ENCODE measurements at regions not wholly inside any gene's neighbourhood (a gene's known extent, or its start where the extent isn't known, plus 50 kb on each side); places are given as distances from the start of the nearest gene placed in this dataset.

GRCh38 chr11:91967026-91967690 is 257.5 kb upstream of the FAT3 start:
- DNase-seq (ENCODE audit: low spot score) = no peak
- no peak overlapping the region for H3K27ac Mint-ChIP-seq
- H3K9me3 Mint-ChIP-seq = peaks cover 13% of the 10 kb centered on the region
- H3K4me1 Mint-ChIP-seq (ENCODE audit: low read depth) = no peaks in the 10 kb centered on the region
- H3K27me3 Mint-ChIP-seq (ENCODE audit: low read depth) = no peaks in the 10 kb centered on the region
- intact Hi-C loops (cut with micrococcal nuclease) = no loop called here
- H3K36me3 Mint-ChIP-seq (ENCODE audit: low read depth) = no peaks in the 10 kb centered on the region
- H3K4me3 Mint-ChIP-seq (ENCODE audit: low read depth) = no peak overlapping the region

GRCh38 chr11:91966368-91966767 is 258.2 kb upstream of the FAT3 start:
- Mint-ChIP-seq H3K9me3 (peaks cover 20% of the 10 kb centered on the region), H3K36me3 (ENCODE audit: low read depth) (no peaks in the 10 kb centered on the region), H3K4me1 (ENCODE audit: low read depth) (no peaks in the 10 kb centered on the region), H3K4me3 (ENCODE audit: low read depth) (no peak overlapping the region), H3K27ac (no peak overlapping the region), H3K27me3 (ENCODE audit: low read depth) (no peaks in the 10 kb centered on the region)
- DNase-seq (ENCODE audit: low spot score) = no peak
- intact Hi-C loops (cut with micrococcal nuclease) = no loop called here

- no peaks in the 10 kb centered on the region for H3K36me3 Mint-ChIP-seq (ENCODE audit: low read depth)
- intact Hi-C loops (cut with micrococcal nuclease) = no loop called here
Observed at GRCh38 chr11:91960770-91961169, 263.8 kb upstream of the FAT3 start.

GRCh38 chr11:91959411-91959810 is 265.2 kb upstream of the FAT3 start:
- peaks cover 45% of the 10 kb centered on the region for H3K9me3 Mint-ChIP-seq
- H3K36me3 Mint-ChIP-seq (ENCODE audit: low read depth) = no peaks in the 10 kb centered on the region
- intact Hi-C loops (cut with micrococcal nuclease) = no loop called here
- H3K4me1 Mint-ChIP-seq (ENCODE audit: low read depth) = no peaks in the 10 kb centered on the region
- no peak overlapping the region for H3K4me3 Mint-ChIP-seq (ENCODE audit: low read depth)
- no peak for DNase-seq (ENCODE audit: low spot score)
- no peak overlapping the region for H3K27ac Mint-ChIP-seq
- H3K27me3 Mint-ChIP-seq (ENCODE audit: low read depth) = no peaks in the 10 kb centered on the region

More at GRCh38 chr11:91960770-91961169, 263.8 kb upstream of the FAT3 start:
- Mint-ChIP-seq H3K9me3 (peaks cover 49% of the 10 kb centered on the region), H3K27me3 (ENCODE audit: low read depth) (no peaks in the 10 kb centered on the region), H3K27ac (no peak overlapping the region), H3K4me1 (ENCODE audit: low read depth) (no peaks in the 10 kb centered on the region), H3K4me3 (ENCODE audit: low read depth) (no peak overlapping the region)
- DNase-seq (ENCODE audit: low spot score) = no peak

- H3K9me3 Mint-ChIP-seq = peaks cover 44% of the 10 kb centered on the region
- H3K36me3 Mint-ChIP-seq (ENCODE audit: low read depth) = no peaks in the 10 kb centered on the region
- no peak overlapping the region for H3K4me3 Mint-ChIP-seq (ENCODE audit: low read depth)
- no peak overlapping the region for H3K27ac Mint-ChIP-seq
- no peak for DNase-seq (ENCODE audit: low spot score)
- H3K4me1 Mint-ChIP-seq (ENCODE audit: low read depth) = no peaks in the 10 kb centered on the region
- H3K27me3 Mint-ChIP-seq (ENCODE audit: low read depth) = no peaks in the 10 kb centered on the region
- intact Hi-C loops (cut with micrococcal nuclease) = no loop called here
Observed at GRCh38 chr11:91956711-91957110, 267.9 kb upstream of the FAT3 start.

GRCh38 chr11:91955206-91955605 is 269.4 kb upstream of the FAT3 start:
- H3K36me3 Mint-ChIP-seq (ENCODE audit: low read depth) = no peaks in the 10 kb centered on the region
- peaks cover 30% of the 10 kb centered on the region for H3K9me3 Mint-ChIP-seq
- H3K27ac Mint-ChIP-seq = no peak overlapping the region
- intact Hi-C loops (cut with micrococcal nuclease) = no loop called here
- no peak for DNase-seq (ENCODE audit: low spot score)
- no peaks in the 10 kb centered on the region for H3K4me1 Mint-ChIP-seq (ENCODE audit: low read depth)
- no peaks in the 10 kb centered on the region for H3K27me3 Mint-ChIP-seq (ENCODE audit: low read depth)
- H3K4me3 Mint-ChIP-seq (ENCODE audit: low read depth) = no peak overlapping the region

GRCh38 chr11:91952056-91952455 is 272.6 kb upstream of the FAT3 start:
- no peak for DNase-seq (ENCODE audit: low spot score)
- Mint-ChIP-seq H3K4me3 (ENCODE audit: low read depth) (no peak overlapping the region), H3K36me3 (ENCODE audit: low read depth) (no peaks in the 10 kb centered on the region), H3K27me3 (ENCODE audit: low read depth) (no peaks in the 10 kb centered on the region), H3K4me1 (ENCODE audit: low read depth) (no peaks in the 10 kb centered on the region), H3K27ac (no peak overlapping the region), H3K9me3 (peaks cover 13% of the 10 kb centered on the region)
- intact Hi-C loops (cut with micrococcal nuclease) = no loop called here

GRCh38 chr11:91947215-91947820 is 277.3 kb upstream of the FAT3 start:
- Mint-ChIP-seq H3K4me1 (ENCODE audit: low read depth) (no peaks in the 10 kb centered on the region), H3K4me3 (ENCODE audit: low read depth) (no peak overlapping the region), H3K27me3 (ENCODE audit: low read depth) (no peaks in the 10 kb centered on the region), H3K9me3 (peaks cover 7% of the 10 kb centered on the region), H3K27ac (no peak overlapping the region), H3K36me3 (ENCODE audit: low read depth) (no peaks in the 10 kb centered on the region)
- intact Hi-C loops (cut with micrococcal nuclease) = no loop called here
- no peak for DNase-seq (ENCODE audit: low spot score)

- H3K27me3 Mint-ChIP-seq (ENCODE audit: low read depth) = no peaks in the 10 kb centered on the region
- H3K4me3 Mint-ChIP-seq (ENCODE audit: low read depth) = no peak overlapping the region
- no peak overlapping the region for H3K27ac Mint-ChIP-seq
- H3K36me3 Mint-ChIP-seq (ENCODE audit: low read depth) = no peaks in the 10 kb centered on the region
- no peaks in the 10 kb centered on the region for H3K4me1 Mint-ChIP-seq (ENCODE audit: low read depth)
- no peak for DNase-seq (ENCODE audit: low spot score)
- intact Hi-C loops (cut with micrococcal nuclease) = no loop called here
- H3K9me3 Mint-ChIP-seq = peaks cover 7% of the 10 kb centered on the region
Observed at GRCh38 chr11:91946397-91946951, 278.1 kb upstream of the FAT3 start.

- no peak for DNase-seq (ENCODE audit: low spot score)
- H3K9me3 Mint-ChIP-seq = no peaks in the 10 kb centered on the region
- no peaks in the 10 kb centered on the region for H3K36me3 Mint-ChIP-seq (ENCODE audit: low read depth)
- no peaks in the 10 kb centered on the region for H3K4me1 Mint-ChIP-seq (ENCODE audit: low read depth)
- intact Hi-C loops (cut with micrococcal nuclease) = no loop called here
- no peak overlapping the region for H3K4me3 Mint-ChIP-seq (ENCODE audit: low read depth)
- no peaks in the 10 kb centered on the region for H3K27me3 Mint-ChIP-seq (ENCODE audit: low read depth)
- no peak overlapping the region for H3K27ac Mint-ChIP-seq
Observed at GRCh38 chr11:91935120-91935519, 289.5 kb upstream of the FAT3 start.

GRCh38 chr11:91932151-91932821 is 292.3 kb upstream of the FAT3 start:
- Mint-ChIP-seq H3K4me1 (ENCODE audit: low read depth) (no peaks in the 10 kb centered on the region), H3K36me3 (ENCODE audit: low read depth) (no peaks in the 10 kb centered on the region), H3K4me3 (ENCODE audit: low read depth) (no peak overlapping the region), H3K27ac (no peak overlapping the region), H3K9me3 (peaks cover 11% of the 10 kb centered on the region), H3K27me3 (ENCODE audit: low read depth) (no peaks in the 10 kb centered on the region)
- intact Hi-C loops (cut with micrococcal nuclease) = no loop called here
- DNase-seq (ENCODE audit: low spot score) = no peak

GRCh38 chr11:91927448-91927847 is 297.2 kb upstream of the FAT3 start:
- Mint-ChIP-seq H3K27me3 (ENCODE audit: low read depth) (no peaks in the 10 kb centered on the region), H3K9me3 (peaks cover 25% of the 10 kb centered on the region), H3K27ac (no peak overlapping the region), H3K36me3 (ENCODE audit: low read depth) (no peaks in the 10 kb centered on the region), H3K4me1 (ENCODE audit: low read depth) (no peaks in the 10 kb centered on the region), H3K4me3 (ENCODE audit: low read depth) (no peak overlapping the region)
- DNase-seq (ENCODE audit: low spot score) = no peak
- intact Hi-C loops (cut with micrococcal nuclease) = no loop called here

GRCh38 chr11:91926965-91927364 is 297.7 kb upstream of the FAT3 start:
- Mint-ChIP-seq H3K27ac (no peak overlapping the region), H3K9me3 (peaks cover 26% of the 10 kb centered on the region), H3K36me3 (ENCODE audit: low read depth) (no peaks in the 10 kb centered on the region), H3K4me1 (ENCODE audit: low read depth) (no peaks in the 10 kb centered on the region), H3K27me3 (ENCODE audit: low read depth) (no peaks in the 10 kb centered on the region), H3K4me3 (ENCODE audit: low read depth) (no peak overlapping the region)
- intact Hi-C loops (cut with micrococcal nuclease) = no loop called here
- DNase-seq (ENCODE audit: low spot score) = no peak
